Caco-2 (cell line): ENCODE measurements at regions not wholly inside any gene's neighbourhood (a gene's known extent, or its start where the extent isn't known, plus 50 kb on each side); places are given as distances from the start of the nearest gene placed in this dataset.

Experiments used
- BruUV-seq: library from RNA; stranded (reverse); fragments of 400-500 nt; replicated peaks from 2 replicates; lab custom pipeline; 2021; lab: Mats Ljungman, UMichigan
- CTCF ChIA-PET: fragments of 300-600 bp; sonication (Branson Sonifier 250); formaldehyde crosslinking; loops from one replicate; lab custom pipeline; 2022; ENCODE audit warnings: antibody characterized with exemption; lab: Charles Lee
- POLR2A ChIA-PET: fragments of 300-600 bp; sonication (Branson Sonifier 250); formaldehyde crosslinking; loops from one replicate; lab custom pipeline; 2022; ENCODE audit warnings: antibody characterized with exemption; lab: Charles Lee
- DNase-seq, 2 experiments: peaks; one replicate each; pipeline versions ENCODE4 v3.0.0 to v3.0.0-alpha.2; 2020 to 2022
- H3K27me3 ChIP-seq: replicated peaks from 2 replicates; pipeline ENCODE4 v1.6.0; 2011; ENCODE audit warnings: low read length; ENCODE audit not compliant: control insufficient read depth, insufficient read depth
- H3K36me3 ChIP-seq: 2 replicates; pipeline ENCODE4 v1.5.1; 2011; ENCODE audit warnings: low read length; ENCODE audit not compliant: control insufficient read depth, insufficient read depth
- H3K4me1 ChIP-seq: fragments of 250-450 bp; sonication (Bioruptor Pico); 2 replicates; pipeline ENCODE4 v1.5.1; 2020; ENCODE audit warnings: mild to moderate bottlenecking
- H3K4me3 ChIP-seq: 2 replicates; pipeline ENCODE4 v1.5.1; 2011; ENCODE audit warnings: low read depth, mild to moderate bottlenecking, control low read depth, low read length
- H3K9me3 ChIP-seq: fragments of 250-450 bp; sonication (Bioruptor Pico); 2 replicates; pipeline ENCODE4 v1.5.1; 2020; ENCODE audit warnings: mild to moderate bottlenecking, moderate library complexity
- H3K27ac Mint-ChIP-seq: one replicate; pipeline ENCODE4 v1.8.0; 2022; ENCODE audit warnings: mixed read lengths; ENCODE audit not compliant: unreplicated experiment
- H3K27me3 Mint-ChIP-seq: one replicate; pipeline ENCODE4 v1.8.0; 2022; ENCODE audit warnings: mixed read lengths; ENCODE audit not compliant: insufficient read depth, unreplicated experiment
- H3K36me3 Mint-ChIP-seq: one replicate; pipeline ENCODE4 v1.8.0; 2022; ENCODE audit warnings: mild to moderate bottlenecking, mixed read lengths; ENCODE audit not compliant: insufficient read depth, unreplicated experiment
- H3K4me1 Mint-ChIP-seq: one replicate; pipeline ENCODE4 v1.8.0; 2022; ENCODE audit warnings: low read depth, mixed read lengths; ENCODE audit not compliant: unreplicated experiment
- H3K4me3 Mint-ChIP-seq: one replicate; pipeline ENCODE4 v1.8.0; 2022; ENCODE audit warnings: mild to moderate bottlenecking, moderate library complexity, mixed read lengths; ENCODE audit not compliant: unreplicated experiment
- H3K9me3 Mint-ChIP-seq: one replicate; pipeline ENCODE4 v1.8.0; 2022; ENCODE audit warnings: mixed read lengths; ENCODE audit not compliant: unreplicated experiment
- CTCF ChIP-seq, 2 experiments: fragments of 200-600 bp in 1 of 2; IDR thresholded peaks; 1 replicate in 1 of 2; 2 replicates in 1 of 2; pipeline versions ENCODE4 v1.5.1 to v1.8.0; 2011 to 2022; ENCODE audit warnings: antibody characterized with exemption in 1 of 2, control low read depth in 1 of 2, inconsistent platforms in 1 of 2, low read depth in 1 of 2, low read length in 1 of 2, mild to moderate bottlenecking in 1 of 2, moderate library complexity in 1 of 2; ENCODE audit not compliant: insufficient read depth in 1 of 2, severe bottlenecking in 1 of 2, unreplicated experiment in 1 of 2
- intact Hi-C: fragments of 100-400 bp; cut with micrococcal nuclease; formaldehyde crosslinking; loops from one replicate; pipeline ENCODE4 v1.10.0; 2022; ENCODE audit not compliant: unreplicated experiment

GRCh38 chr4:15253349-15253748, 174.5 kb upstream of the C1QTNF7 start:
- H3K27me3 Mint-ChIP-seq = peaks cover 5% of the 10 kb centered on the region
- Histone ChIP-seq H3K36me3 (no peaks in the 10 kb centered on the region), H3K4me1 (no peaks in the 10 kb centered on the region)

GRCh38 chr4:15254236-15254880, 173.5 kb upstream of the C1QTNF7 start:
- peaks cover 5% of the 10 kb centered on the region for H3K27me3 Mint-ChIP-seq
- H3K36me3 ChIP-seq = no peaks in the 10 kb centered on the region
- ChIA-PET CTCF (no interaction called here), POLR2A (no interaction called here)
- H3K9me3 ChIP-seq = no peaks in the 10 kb centered on the region
- H3K27me3 ChIP-seq = no peaks in the 10 kb centered on the region
- no peak overlapping the region for H3K27ac Mint-ChIP-seq
- no peak for TF ChIP-seq CTCF (IDR thresholded peaks at IDR 0.05; ENCODE audit: insufficient read depth in 1 of 2, low read depth in 1 of 2, low read length in 1 of 2, severe bottlenecking in 1 of 2, unreplicated experiment in 1 of 2)
- H3K4me3 Mint-ChIP-seq = no peak overlapping the region
- no peaks in the 10 kb centered on the region for H3K4me1 Mint-ChIP-seq
- intact Hi-C loops = no loop called here
- H3K4me3 ChIP-seq = no peak overlapping the region
- DNase-seq = no peak
- no peaks in the 10 kb centered on the region for H3K4me1 ChIP-seq
- H3K9me3 Mint-ChIP-seq = no peaks in the 10 kb centered on the region
- H3K36me3 Mint-ChIP-seq = no peaks in the 10 kb centered on the region
- BruUV-seq = no TSS peak

More at GRCh38 chr4:15253349-15253748, 174.5 kb upstream of the C1QTNF7 start:
- ChIA-PET POLR2A (no interaction called here), CTCF (no interaction called here)
- no TSS peak for BruUV-seq
- Histone ChIP-seq H3K27me3 (no peaks in the 10 kb centered on the region), H3K4me3 (no peak overlapping the region), H3K9me3 (no peaks in the 10 kb centered on the region)
- TF ChIP-seq CTCF (IDR thresholded peaks at IDR 0.05; ENCODE audit: insufficient read depth in 1 of 2, low read depth in 1 of 2, low read length in 1 of 2, severe bottlenecking in 1 of 2, unreplicated experiment in 1 of 2) = no peak
- H3K4me3 Mint-ChIP-seq = no peak overlapping the region
- intact Hi-C loops = no loop called here
- no peak for DNase-seq
- no peaks in the 10 kb centered on the region for H3K36me3 Mint-ChIP-seq
- no peak overlapping the region for H3K27ac Mint-ChIP-seq
- no peaks in the 10 kb centered on the region for H3K4me1 Mint-ChIP-seq
- H3K9me3 Mint-ChIP-seq = no peaks in the 10 kb centered on the region

GRCh38 chr4:15255537-15255936, 172.3 kb upstream of the C1QTNF7 start:
- Histone ChIP-seq H3K36me3 (no peaks in the 10 kb centered on the region), H3K4me1 (no peaks in the 10 kb centered on the region), H3K27me3 (no peaks in the 10 kb centered on the region), H3K9me3 (no peaks in the 10 kb centered on the region), H3K4me3 (no peak overlapping the region)
- POLR2A ChIA-PET = no interaction called here
- no peak overlapping the region for H3K4me3 Mint-ChIP-seq
- intact Hi-C loops = no loop called here
- H3K4me1 Mint-ChIP-seq = no peaks in the 10 kb centered on the region
- no peak for DNase-seq
- no peak overlapping the region for H3K27ac Mint-ChIP-seq
- H3K9me3 Mint-ChIP-seq = no peaks in the 10 kb centered on the region
- no peak for TF ChIP-seq CTCF (IDR thresholded peaks at IDR 0.05; ENCODE audit: insufficient read depth in 1 of 2, low read depth in 1 of 2, low read length in 1 of 2, severe bottlenecking in 1 of 2, unreplicated experiment in 1 of 2)
- peaks cover 5% of the 10 kb centered on the region for H3K27me3 Mint-ChIP-seq
- no peaks in the 10 kb centered on the region for H3K36me3 Mint-ChIP-seq
- BruUV-seq = no TSS peak
- CTCF ChIA-PET = no interaction called here
